HCT116 (cell line): ENCODE measurements at regions not wholly inside any gene's neighbourhood (a gene's known extent, or its start where the extent isn't known, plus 50 kb on each side); places are given as distances from the start of the nearest gene placed in this dataset.

Experiments
- ATAC-seq: fragments of 200-7000 bp; cut with Tn5 transposase; 2 replicates; pipeline ENCODE4 v1.9.1; 2020; ENCODE audit warnings: mild to moderate bottlenecking, moderate library complexity
- BruUV-seq: library from RNA; stranded (reverse); fragments of 400-500 nt; replicated peaks from 2 replicates; lab custom pipeline; 2021; lab: Mats Ljungman, UMichigan
- CTCF ChIA-PET: fragments of 300-600 bp; sonication (Branson Sonifier 250); formaldehyde crosslinking; loops from one replicate; lab custom pipeline; 2021; ENCODE audit warnings: antibody characterized with exemption; lab: Charles Lee
- POLR2A ChIA-PET: fragments of 300-600, 350-600 bp; sonication (Branson Sonifier 250); formaldehyde crosslinking; loops from one replicate; lab custom pipeline; 2021; ENCODE audit warnings: antibody characterized with exemption; lab: Charles Lee
- RAD21 ChIA-PET, 2 experiments: fragments of 300-600 bp; sonication (Branson Sonifier 250); formaldehyde crosslinking; loops; one replicate each; lab custom pipeline; 2023; ENCODE audit warnings: low total read pairs in 2 of 2; ENCODE audit not compliant: uncharacterized antibody in 2 of 2, unreplicated experiment in 2 of 2, low non-redundant PET in 1 of 2; lab: Charles Lee
- DNase-seq: peaks from one replicate; pipeline ENCODE4 v3.0.0-alpha.2; 2010; ENCODE audit warnings: low read depth, low spot score
- H2AFZ ChIP-seq: fragments of 200-600 bp; shearing (Covaris generic), sonication (generic); 2 replicates; pipeline ENCODE4 v1.6.1; 2017; ENCODE audit warnings: low read depth, mixed run types, mixed read lengths, antibody characterized with exemption, low read length; ENCODE audit not compliant: poor library complexity, severe bottlenecking
- H3K27ac ChIP-seq: 2 replicates; pipeline ENCODE4 v1.5.1; 2012; ENCODE audit warnings: low read depth, low read length
- H3K27me3 ChIP-seq: fragments of 200-600 bp; sonication (generic); 2 replicates; pipeline ENCODE4 v1.6.1; 2016; ENCODE audit warnings: mixed run types, low read length, mixed read lengths; ENCODE audit not compliant: insufficient read depth
- H3K36me3 ChIP-seq, 2 experiments: fragments of 200-500 bp in 1 of 2; fragments of 200-600 bp in 1 of 2; sonication (Bioruptor generic) in 1 of 2; sonication (generic) in 1 of 2; 2 replicates each; pipeline versions ENCODE4 v1.5.1 to v1.6.1; 2014 to 2016; ENCODE audit warnings: low read length in 2 of 2, inconsistent platforms in 1 of 2, mixed read lengths in 1 of 2, mixed run types in 1 of 2; ENCODE audit not compliant: insufficient read depth in 2 of 2, control insufficient read depth in 1 of 2
- H3K4me1 ChIP-seq, 2 experiments: fragments of 200-600 bp in 1 of 2; sonication (generic) in 1 of 2; 2 replicates each; pipeline versions ENCODE4 v1.5.1 to v1.6.1; 2012 to 2017; ENCODE audit warnings: low read length in 2 of 2, inconsistent platforms in 1 of 2, mild to moderate bottlenecking in 1 of 2, mixed read lengths in 1 of 2, mixed run types in 1 of 2, moderate library complexity in 1 of 2; ENCODE audit not compliant: insufficient read depth in 2 of 2, control insufficient read depth in 1 of 2
- H3K4me2 ChIP-seq: fragments of 200-600 bp; sonication (generic); 2 replicates; pipeline ENCODE4 v1.6.1; 2017; ENCODE audit warnings: mixed run types, low read length, mixed read lengths
- H3K4me3 ChIP-seq, 2 experiments: fragments of 200-600 bp in 1 of 2; sonication (generic) in 1 of 2; replicated peaks in 1 of 2; 2 replicates each; pipeline ENCODE4 v1.5.1; 2011 to 2016; ENCODE audit warnings: low read length in 2 of 2, control low read depth in 1 of 2, low read depth in 1 of 2, mild to moderate bottlenecking in 1 of 2, mixed read lengths in 1 of 2, mixed run types in 1 of 2
- H3K79me2 ChIP-seq: fragments of 200-600 bp; sonication (generic); 2 replicates; pipeline ENCODE4 v1.6.1; 2017; ENCODE audit warnings: mild to moderate bottlenecking, mixed run types, low read length, moderate library complexity, mixed read lengths; ENCODE audit not compliant: insufficient read depth
- H3K9ac ChIP-seq: fragments of 200-600 bp; sonication (generic); 2 replicates; pipeline ENCODE4 v1.6.1; 2016; ENCODE audit warnings: low read length, mixed read lengths
- H3K9me2 ChIP-seq: fragments of 200-600 bp; sonication (generic), shearing (Covaris generic); 2 replicates; pipeline ENCODE4 v1.6.1; 2017; ENCODE audit warnings: mixed run types, mild to moderate bottlenecking, moderate library complexity; ENCODE audit not compliant: insufficient read depth
- H3K9me3 ChIP-seq, 2 experiments: fragments of 200-500 bp in 1 of 2; fragments of 200-600 bp in 1 of 2; sonication (Bioruptor generic) in 1 of 2; sonication (generic) in 1 of 2; 2 replicates each; pipeline ENCODE4 v1.6.1; 2014 to 2017; ENCODE audit warnings: low read length in 2 of 2, mixed read lengths in 2 of 2, inconsistent platforms in 1 of 2, low read depth in 1 of 2, mild to moderate bottlenecking in 1 of 2, mixed run types in 1 of 2, moderate library complexity in 1 of 2; ENCODE audit not compliant: control insufficient read depth in 1 of 2, insufficient read depth in 1 of 2
- H4K20me1 ChIP-seq: fragments of 200-600 bp; sonication (generic), shearing (Covaris generic); 2 replicates; pipeline ENCODE4 v1.6.1; 2017; ENCODE audit warnings: mixed run types, mild to moderate bottlenecking, moderate library complexity; ENCODE audit not compliant: insufficient read depth
- ATF3 ChIP-seq: IDR thresholded peaks from 2 replicates; pipeline ENCODE4 v1.6.1; 2012
- CBX3 ChIP-seq: IDR thresholded peaks from 2 replicates; pipeline ENCODE4 v1.6.1; 2012; ENCODE audit warnings: low read depth
- CEBPB ChIP-seq: IDR thresholded peaks from 2 replicates; pipeline ENCODE4 v1.6.1; 2012; ENCODE audit warnings: low read depth
- CTCF ChIP-seq, 3 experiments: fragments of 200-600 bp in 1 of 3; sonication (generic) in 1 of 3; IDR thresholded peaks in 2 of 3; conservative IDR thresholded peaks in 1 of 3; 2 replicates each; pipeline ENCODE4 v1.5.1; 2012 to 2017; ENCODE audit warnings: low read depth in 2 of 3, low read length in 2 of 3, antibody characterized with exemption in 1 of 3, borderline replicate concordance in 1 of 3, control low read depth in 1 of 3, mild to moderate bottlenecking in 1 of 3, mixed read lengths in 1 of 3, mixed run types in 1 of 3, moderate library complexity in 1 of 3; ENCODE audit not compliant: insufficient read depth in 1 of 3
- EGR1 ChIP-seq: IDR thresholded peaks from 2 replicates; pipeline ENCODE4 v1.6.1; 2012; ENCODE audit warnings: low read depth
- EZH2phosphoT487 ChIP-seq: fragments of 200-600 bp; IDR thresholded peaks from 2 replicates; pipeline ENCODE4 v1.6.1; 2018; ENCODE audit warnings: antibody characterized with exemption, borderline replicate concordance
- REST ChIP-seq: IDR thresholded peaks from 2 replicates; pipeline ENCODE4 v1.6.1; 2012; ENCODE audit warnings: low read depth
- SP1 ChIP-seq: IDR thresholded peaks from 2 replicates; pipeline ENCODE4 v1.6.1; 2012; ENCODE audit warnings: low read depth
- TCF7L2 ChIP-seq: IDR thresholded peaks from 2 replicates; pipeline ENCODE4 v1.7.0; 2011; ENCODE audit warnings: borderline replicate concordance, inconsistent platforms; ENCODE audit not compliant: insufficient read depth, insufficient read length; ENCODE audit errors: extremely low read depth
- YY1 ChIP-seq: IDR thresholded peaks from 2 replicates; pipeline ENCODE4 v1.6.1; 2011; ENCODE audit warnings: low read length, low read depth, moderate library complexity, mild to moderate bottlenecking; ENCODE audit not compliant: insufficient replicate concordance; ENCODE audit errors: extremely low read depth
- ZFX ChIP-seq: fragments of 450-650 bp; IDR thresholded peaks from 2 replicates; pipeline ENCODE4 v1.6.1; 2017
- ZNF274 ChIP-seq: fragments of 200-500 bp; sonication (Bioruptor generic); IDR thresholded peaks from 2 replicates; pipeline ENCODE4 v1.6.1; 2014; ENCODE audit warnings: mild to moderate bottlenecking, low read depth, low read length, inconsistent platforms
- intact Hi-C: fragments of 100-400 bp; cut with micrococcal nuclease; formaldehyde crosslinking; loops from 2 replicates; pipeline ENCODE4 v1.10.0; 2022

- TF ChIP-seq CTCF (IDR thresholded peaks at IDR 0.05 in 2 of 3, conservative IDR thresholded peaks at IDR 0.05 in 1 of 3; ENCODE audit: borderline replicate concordance in 1 of 3, insufficient read depth in 1 of 3, low read depth in 2 of 3, low read length in 2 of 3) = no peak
- TF ChIP-seq SP1 = no peak
- TF ChIP-seq TCF7L2 = no peak
- no peak for TF ChIP-seq ATF3
- no peak for TF ChIP-seq EZH2phosphoT487
- TF ChIP-seq REST = no peak
- TF ChIP-seq ZFX = no peak
- TF ChIP-seq CBX3 = no peak
- TF ChIP-seq YY1 = no peak
- no peak for TF ChIP-seq CEBPB
- no peak for TF ChIP-seq ZNF274
- no peak for TF ChIP-seq EGR1
- H3K4me1 ChIP-seq = no peaks in the 10 kb centered on the region
- H3K27ac ChIP-seq = no peak overlapping the region
- H2AFZ ChIP-seq = no peak overlapping the region
- ATAC-seq = no peak
- RAD21 ChIA-PET = no interaction called here
- no peaks in the 10 kb centered on the region for H4K20me1 ChIP-seq
- BruUV-seq = no TSS peak
- intact Hi-C loops = no loop called here
- H3K9ac ChIP-seq = no peak overlapping the region
- no peak for DNase-seq
- POLR2A ChIA-PET = no interaction called here
- no peaks in the 10 kb centered on the region for H3K27me3 ChIP-seq
- no peaks in the 10 kb centered on the region for H3K79me2 ChIP-seq
- H3K9me2 ChIP-seq = no peaks in the 10 kb centered on the region
- no peak overlapping the region for H3K4me3 ChIP-seq
- H3K36me3 ChIP-seq = no peaks in the 10 kb centered on the region
- H3K4me2 ChIP-seq = no peak overlapping the region
- CTCF ChIA-PET = no interaction called here
- no peaks in the 10 kb centered on the region for H3K9me3 ChIP-seq
Observed at GRCh38 chr4:147151763-147152162, 206.1 kb upstream of the TTC29 start.
